GM12891 (cell line): ENCODE measurements at regions not wholly inside any gene's neighbourhood (a gene's known extent, or its start where the extent isn't known, plus 50 kb on each side); places are given as distances from the start of the nearest gene placed in this dataset.

Experiments
- POLR2A ChIP-seq: IDR thresholded peaks from 2 replicates; pipeline ENCODE4 v1.6.1; 2011; ENCODE audit warnings: low read depth, low read length, control low read depth
- POLR2AphosphoS5 ChIP-seq: IDR thresholded peaks from 2 replicates; pipeline ENCODE4 v1.6.1; 2011; ENCODE audit warnings: low read depth, low read length, control low read depth

- TF ChIP-seq POLR2AphosphoS5 (no peak), POLR2A (no peak)
These were observed 135.6 kb upstream of the SLC22A23 start for GRCh38 chr6:3592371-3592941.
